ENCODE measurements at regions not wholly inside any gene's neighbourhood (a gene's known extent, or its start where the extent isn't known, plus 50 kb on each side); places are given as distances from the start of the nearest gene placed in this dataset.

GRCh38 chr4:124417371-124417770 lies 295.2 kb downstream of the ANKRD50 start:
- TF ChIP-seq EZH2 (IDR thresholded peaks at IDR 0.05; ENCODE audit: borderline replicate concordance, insufficient read depth, low read depth, low read length, poor library complexity, severe bottlenecking) = no peak
- TF ChIP-seq, protein P1, sequence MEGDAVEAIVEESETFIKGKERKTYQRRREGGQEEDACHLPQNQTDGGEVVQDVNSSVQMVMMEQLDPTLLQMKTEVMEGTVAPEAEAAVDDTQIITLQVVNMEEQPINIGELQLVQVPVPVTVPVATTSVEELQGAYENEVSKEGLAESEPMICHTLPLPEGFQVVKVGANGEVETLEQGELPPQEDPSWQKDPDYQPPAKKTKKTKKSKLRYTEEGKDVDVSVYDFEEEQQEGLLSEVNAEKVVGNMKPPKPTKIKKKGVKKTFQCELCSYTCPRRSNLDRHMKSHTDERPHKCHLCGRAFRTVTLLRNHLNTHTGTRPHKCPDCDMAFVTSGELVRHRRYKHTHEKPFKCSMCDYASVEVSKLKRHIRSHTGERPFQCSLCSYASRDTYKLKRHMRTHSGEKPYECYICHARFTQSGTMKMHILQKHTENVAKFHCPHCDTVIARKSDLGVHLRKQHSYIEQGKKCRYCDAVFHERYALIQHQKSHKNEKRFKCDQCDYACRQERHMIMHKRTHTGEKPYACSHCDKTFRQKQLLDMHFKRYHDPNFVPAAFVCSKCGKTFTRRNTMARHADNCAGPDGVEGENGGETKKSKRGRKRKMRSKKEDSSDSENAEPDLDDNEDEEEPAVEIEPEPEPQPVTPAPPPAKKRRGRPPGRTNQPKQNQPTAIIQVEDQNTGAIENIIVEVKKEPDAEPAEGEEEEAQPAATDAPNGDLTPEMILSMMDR (IDR thresholded peaks at IDR 0.05) = no peak

Data from B cell (primary cell).